Keratinocyte (primary cell): ENCODE measurements at regions not wholly inside any gene's neighbourhood (a gene's known extent, or its start where the extent isn't known, plus 50 kb on each side); places are given as distances from the start of the nearest gene placed in this dataset.
"Not testable (repeated sequence)": the region's sequence is repeated elsewhere in the genome, so short reads cannot be mapped to it uniquely, and the experiment has no call there.

Source experiments
- DNase-seq: peaks from one replicate; pipeline ENCODE4 v3.0.0-alpha.2; 2011; ENCODE audit warnings: low read depth, missing footprints, low spot score
- FAIRE-seq: peaks from 2 replicates; lab custom pipeline; 2011; peaks lifted over from hg19 to GRCh38; lab: Jason Lieb, UNC
- H2AFZ ChIP-seq: 2 replicates; pipeline ENCODE4 v1.6.0; 2012; ENCODE audit warnings: low read length, control low read depth, inconsistent platforms; ENCODE audit not compliant: control insufficient read depth
- H3K27ac ChIP-seq: 2 replicates; pipeline ENCODE4 v1.5.1; 2011; ENCODE audit warnings: low read length; ENCODE audit not compliant: control insufficient read depth, insufficient read depth
- H3K27me3 ChIP-seq: 3 replicates; pipeline ENCODE4 v1.6.0; 2011; ENCODE audit warnings: low read length; ENCODE audit not compliant: control insufficient read depth, insufficient read depth; ENCODE audit errors: extremely low read depth
- H3K36me3 ChIP-seq, 2 experiments: 2 replicates in 1 of 2; 3 replicates in 1 of 2; pipeline ENCODE4 v1.5.1; 2011; ENCODE audit warnings: low read length in 2 of 2, mild to moderate bottlenecking in 1 of 2; ENCODE audit not compliant: control insufficient read depth in 2 of 2, insufficient read depth in 2 of 2; ENCODE audit errors: extremely low read depth in 1 of 2
- H3K4me1 ChIP-seq: 3 replicates; pipeline ENCODE4 v1.5.1; 2011; ENCODE audit warnings: low read length; ENCODE audit not compliant: control insufficient read depth, insufficient read depth; ENCODE audit errors: extremely low read depth
- H3K4me2 ChIP-seq: 3 replicates; pipeline ENCODE4 v1.6.0; 2011; ENCODE audit warnings: low read depth, low read length; ENCODE audit not compliant: control insufficient read depth, insufficient read depth; ENCODE audit errors: extremely low read depth
- H3K4me3 ChIP-seq, 3 experiments: fragments of 200-600 bp in 1 of 3; sonication (generic) in 1 of 3; 2 replicates in 2 of 3; 3 replicates in 1 of 3; pipeline ENCODE4 v1.5.1; 2011 to 2016; ENCODE audit warnings: low read length in 3 of 3, mild to moderate bottlenecking in 3 of 3, control low read depth in 2 of 3, inconsistent platforms in 1 of 3, low read depth in 1 of 3, mixed read lengths in 1 of 3, mixed run types in 1 of 3, moderate library complexity in 1 of 3; ENCODE audit not compliant: control insufficient read depth in 2 of 3, insufficient read depth in 2 of 3; ENCODE audit errors: extremely low read depth in 1 of 3
- H3K79me2 ChIP-seq: 2 replicates; pipeline ENCODE4 v1.6.0; 2012; ENCODE audit warnings: low read length; ENCODE audit not compliant: control insufficient read depth, insufficient read depth
- H3K9ac ChIP-seq: 3 replicates; pipeline ENCODE4 v1.6.0; 2011; ENCODE audit warnings: low read length; ENCODE audit not compliant: control insufficient read depth, insufficient read depth; ENCODE audit errors: extremely low read depth
- H3K9me1 ChIP-seq: 3 replicates; pipeline ENCODE4 v1.6.0; 2011; ENCODE audit warnings: low read length; ENCODE audit not compliant: control insufficient read depth, insufficient read depth; ENCODE audit errors: extremely low read depth
- H3K9me3 ChIP-seq: 2 replicates; pipeline ENCODE4 v1.5.1; 2012; ENCODE audit warnings: low read depth, low read length; ENCODE audit not compliant: control insufficient read depth
- H4K20me1 ChIP-seq: 3 replicates; pipeline ENCODE4 v1.6.0; 2011; ENCODE audit warnings: low read length; ENCODE audit not compliant: control insufficient read depth, insufficient read depth; ENCODE audit errors: extremely low read depth
- CTCF ChIP-seq, 3 experiments: IDR thresholded peaks in 1 of 3; conservative IDR thresholded peaks in 1 of 3; optimal IDR thresholded peaks in 1 of 3; 2 replicates in 2 of 3; 3 replicates in 1 of 3; pipeline versions ENCODE3 to v1.5.1; 2011; ENCODE audit warnings: low read length in 3 of 3, mild to moderate bottlenecking in 3 of 3, moderate library complexity in 2 of 3, control low read depth in 1 of 3, inconsistent platforms in 1 of 3; ENCODE audit not compliant: insufficient read depth in 2 of 3; ENCODE audit errors: extremely low read depth in 1 of 3
- EZH2 ChIP-seq: IDR thresholded peaks from one replicate; pipeline ENCODE4 v1.6.1; 2012; ENCODE audit warnings: inconsistent platforms, mild to moderate bottlenecking, low read length, moderate library complexity
- dilution Hi-C: fragments of 300-500 bp; cut with MboI; formaldehyde crosslinking; loops from one replicate; pipeline ENCODE4 v1.7.0; 2020; ENCODE audit warnings: low sequenced_read_pairs; ENCODE audit not compliant: extremely low pct_ligation_motif_present

- dilution Hi-C loops, result no loop called here
- Histone ChIP-seq H3K27ac (no peak overlapping the region), H3K9ac (no peak overlapping the region), H3K27me3 (peaks cover 14% of the 10 kb centered on the region), H3K4me3 (no peak overlapping the region), H4K20me1 (no peaks in the 10 kb centered on the region), H3K4me2 (no peak overlapping the region), H3K9me1 (no peaks in the 10 kb centered on the region), H3K36me3 (no peaks in the 10 kb centered on the region), H3K9me3 (no peaks in the 10 kb centered on the region), H3K79me2 (no peaks in the 10 kb centered on the region), H3K4me1 (no peaks in the 10 kb centered on the region), H2AFZ (no peak overlapping the region)
- DNase-seq (no peak), FAIRE-seq (no peak)
- no peak for TF ChIP-seq CTCF (optimal IDR thresholded peaks at IDR 0.05 in 1 of 3, IDR thresholded peaks at IDR 0.05 in 1 of 3, conservative IDR thresholded peaks at IDR 0.05 in 1 of 3; ENCODE audit: extremely low read depth in 1 of 3, insufficient read depth in 2 of 3, low read length in 3 of 3)
- no peak for TF ChIP-seq EZH2
Measured at GRCh38 chr2:219747637-219748036, 120.2 kb downstream of the SLC4A3 start.

DNA sequence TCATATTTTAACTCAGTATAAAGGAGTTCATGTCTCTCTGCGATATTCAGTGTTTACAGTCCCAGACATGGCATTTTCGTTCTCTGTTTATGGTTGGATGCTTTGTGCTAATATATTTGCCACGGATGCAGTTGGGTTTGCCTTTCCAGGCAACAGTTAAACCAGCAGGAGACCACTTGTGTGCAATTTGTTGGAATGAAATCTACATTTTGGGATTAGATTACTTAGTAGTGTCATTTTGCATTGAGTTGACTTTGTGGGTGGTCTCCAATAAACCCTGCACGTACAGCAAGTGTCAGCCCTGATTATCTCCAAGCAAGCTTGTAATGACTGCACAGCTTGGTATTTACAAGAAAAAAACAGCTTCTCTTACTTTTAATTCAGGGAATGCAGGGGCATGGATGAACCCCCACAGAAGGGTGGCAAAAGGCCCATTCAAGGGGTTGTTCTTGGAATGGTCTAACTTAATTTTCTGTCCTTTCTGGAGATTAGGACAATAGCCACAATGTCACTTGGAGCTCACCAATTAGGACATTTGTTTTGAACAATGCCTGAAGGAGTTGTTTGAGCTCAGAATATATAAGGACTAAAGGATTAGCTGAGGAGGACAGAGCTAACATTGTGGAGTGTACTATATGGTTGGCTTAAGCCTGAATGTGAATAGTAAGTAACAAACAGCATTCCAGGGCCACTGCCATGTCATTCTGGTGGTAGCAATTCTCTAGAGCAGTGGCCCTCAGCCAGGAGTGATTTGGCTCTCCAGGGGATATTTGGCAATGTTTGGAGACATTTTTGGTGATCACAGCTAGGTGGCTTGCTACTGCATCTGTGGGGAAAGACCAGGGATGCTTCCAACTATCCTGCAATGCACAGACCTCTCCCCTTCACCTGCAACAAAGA is 121.5 kb downstream of the SLC4A3 start:
- H3K27me3 ChIP-seq, result peaks cover 9% of the 10 kb centered on the region
- dilution Hi-C loops, result no loop called here
- H4K20me1 ChIP-seq, result no peaks in the 10 kb centered on the region
- H3K9me1 ChIP-seq, result no peaks in the 10 kb centered on the region
- no peak overlapping the region for H3K4me2 ChIP-seq
- H3K27ac ChIP-seq, result no peak overlapping the region
- H3K4me3 ChIP-seq, result no peak overlapping the region
- H2AFZ ChIP-seq, result no peak overlapping the region
- TF ChIP-seq CTCF (optimal IDR thresholded peaks at IDR 0.05 in 1 of 3, IDR thresholded peaks at IDR 0.05 in 1 of 3, conservative IDR thresholded peaks at IDR 0.05 in 1 of 3; ENCODE audit: extremely low read depth in 1 of 3, insufficient read depth in 2 of 3, low read length in 3 of 3) (no peak), EZH2 (no peak)
- no peaks in the 10 kb centered on the region for H3K4me1 ChIP-seq
- DNase-seq (no peak), FAIRE-seq (no peak)
- no peak overlapping the region for H3K9ac ChIP-seq
- H3K36me3 ChIP-seq, result no peaks in the 10 kb centered on the region
- no peaks in the 10 kb centered on the region for H3K79me2 ChIP-seq
- H3K9me3 ChIP-seq, result no peaks in the 10 kb centered on the region

GRCh38 chr2:219751121-219751520 is 123.7 kb downstream of the SLC4A3 start:
- dilution Hi-C loops, H3K27me3 ChIP-seq, H3K4me3 ChIP-seq, H3K27ac ChIP-seq, H3K79me2 ChIP-seq, H2AFZ ChIP-seq, H3K9me3 ChIP-seq, H3K4me1 ChIP-seq, FAIRE-seq, H3K36me3 ChIP-seq, H3K4me2 ChIP-seq, H3K9ac ChIP-seq, DNase-seq, H4K20me1 ChIP-seq, H3K9me1 ChIP-seq: not testable (repeated sequence)
